Coronary artery (tissue), 2 donors: ENCODE measurements at regions not wholly inside any gene's neighbourhood (a gene's known extent, or its start where the extent isn't known, plus 50 kb on each side); places are given as distances from the start of the nearest gene placed in this dataset.
"Not testable (repeated sequence)": the region's sequence is repeated elsewhere in the genome, so short reads cannot be mapped to it uniquely, and the experiment has no call there.

Experiments used
- DNase-seq: peaks from one replicate; pipeline ENCODE4 v3.0.0-alpha.2; 2017; ENCODE audit warnings: low spot score
- H3K27ac ChIP-seq, 2 donors: fragments of 200-600 bp; sonication (generic); one replicate each; pipeline ENCODE4 v1.5.1; 2016 to 2019
- H3K4me3 ChIP-seq: fragments of 200-600 bp; sonication (generic); 2 replicates; pipeline ENCODE4 v1.5.1; 2016; ENCODE audit warnings: mild to moderate bottlenecking, moderate library complexity

GRCh38 chr21:6428498-6429092, 4092.8 kb upstream of the TPTE start:
- H3K4me3 ChIP-seq, H3K27ac ChIP-seq, DNase-seq: not testable (repeated sequence)

GRCh38 chr21:6429924-6430323, 4091.5 kb upstream of the TPTE start:
- not testable (repeated sequence) for H3K4me3 ChIP-seq, H3K27ac ChIP-seq, DNase-seq

- DNase-seq, H3K4me3 ChIP-seq, H3K27ac ChIP-seq: not testable (repeated sequence)
Measured at GRCh38 chr21:6433149-6433548, 4088.2 kb upstream of the TPTE start.

GRCh38 chr21:6436205-6436604, 4085.2 kb upstream of the TPTE start:
- not testable (repeated sequence) for H3K4me3 ChIP-seq, DNase-seq, H3K27ac ChIP-seq

- H3K4me3 ChIP-seq, DNase-seq: not testable (repeated sequence)
- peak overlapping the region in 1 of 2 donors; percentile 16 for H3K27ac ChIP-seq
Measured at GRCh38 chr21:6436971-6437833, 4084.2 kb upstream of the TPTE start.

- not testable (repeated sequence) for DNase-seq, H3K27ac ChIP-seq
Measured at GRCh38 chr21:6437834-6438187, 4083.6 kb upstream of the TPTE start.

GRCh38 chr21:6439058-6439457, 4082.3 kb upstream of the TPTE start:
- not testable (repeated sequence) for H3K4me3 ChIP-seq, H3K27ac ChIP-seq, DNase-seq

More at GRCh38 chr21:6437834-6438187, 4083.6 kb upstream of the TPTE start:
- H3K4me3 ChIP-seq, result not testable (repeated sequence)

GRCh38 chr21:6454648-6455340, 4066.6 kb upstream of the TPTE start:
- not testable (repeated sequence) for H3K27ac ChIP-seq, H3K4me3 ChIP-seq, DNase-seq

GRCh38 chr21:6456011-6456661, 4065.2 kb upstream of the TPTE start:
- H3K27ac ChIP-seq, H3K4me3 ChIP-seq, DNase-seq: not testable (repeated sequence)

- not testable (repeated sequence) for H3K27ac ChIP-seq, DNase-seq, H3K4me3 ChIP-seq
Measured at GRCh38 chr21:6459761-6460160, 4061.6 kb upstream of the TPTE start.

- not testable (repeated sequence) for H3K4me3 ChIP-seq, DNase-seq, H3K27ac ChIP-seq
Measured at GRCh38 chr21:6461358-6461757, 4060.0 kb upstream of the TPTE start.

- not testable (repeated sequence) for H3K4me3 ChIP-seq, DNase-seq, H3K27ac ChIP-seq
Measured at GRCh38 chr21:6464419-6464818, 4057.0 kb upstream of the TPTE start.

- not testable (repeated sequence) for DNase-seq, H3K4me3 ChIP-seq, H3K27ac ChIP-seq
Measured at GRCh38 chr21:6466081-6466698, 4055.2 kb upstream of the TPTE start.

- DNase-seq, H3K4me3 ChIP-seq, H3K27ac ChIP-seq: not testable (repeated sequence)
Measured at GRCh38 chr21:6466707-6467106, 4054.7 kb upstream of the TPTE start.

GRCh38 chr21:6467189-6467774, 4054.1 kb upstream of the TPTE start:
- H3K27ac ChIP-seq, H3K4me3 ChIP-seq, DNase-seq: not testable (repeated sequence)

GRCh38 chr21:6467907-6468306, 4053.5 kb upstream of the TPTE start:
- H3K27ac ChIP-seq, H3K4me3 ChIP-seq, DNase-seq: not testable (repeated sequence)

GRCh38 chr21:6468331-6468860, 4053.0 kb upstream of the TPTE start:
- DNase-seq, H3K4me3 ChIP-seq, H3K27ac ChIP-seq: not testable (repeated sequence)
